NOMO-1 treated with DMSO at 0.1 percent for 48 hours (cell line): ENCODE measurements at regions not wholly inside any gene's neighbourhood (a gene's known extent, or its start where the extent isn't known, plus 50 kb on each side); places are given as distances from the start of the nearest gene placed in this dataset.

ENCODE experiments used
- DNase-seq: peaks from one replicate; lab custom pipeline; 2025; ENCODE audit not compliant: unreplicated experiment; lab: John Stamatoyannopoulos, UW

GRCh38 chr3:106018929-106019550 lies 150.2 kb upstream of the CBLB start:
- DNase-seq, result no peak

GRCh38 chr3:106022913-106023312 lies 154.1 kb upstream of the CBLB start:
- no peak for DNase-seq

- DNase-seq, result no peak
Observed at GRCh38 chr3:106025151-106025722, 156.4 kb upstream of the CBLB start.

GRCh38 chr3:106029954-106030626 lies 161.3 kb upstream of the CBLB start:
- no peak for DNase-seq

GRCh38 chr3:106030627-106030963 lies 161.8 kb upstream of the CBLB start:
- DNase-seq, result no peak

GRCh38 chr3:106032479-106032878 lies 163.7 kb upstream of the CBLB start:
- no peak for DNase-seq

DNA sequence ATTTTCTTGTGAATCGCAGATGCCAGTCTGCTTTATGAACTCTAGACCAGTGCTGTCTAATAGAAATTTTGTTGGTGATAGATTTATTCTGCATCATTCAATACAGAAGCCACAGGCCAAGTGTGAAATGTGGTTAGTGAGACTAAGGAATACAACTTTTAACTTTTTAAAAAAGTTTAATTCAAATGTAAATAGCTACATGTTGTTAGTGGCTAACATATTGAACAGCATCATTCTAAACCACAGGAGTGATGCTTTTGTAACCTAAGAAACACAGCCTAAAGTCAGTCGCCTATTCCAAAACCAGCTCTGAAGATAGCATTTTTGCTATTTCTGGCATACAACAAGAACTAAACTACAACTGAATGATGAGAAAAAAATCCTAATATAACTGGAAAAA lies 164.8 kb upstream of the CBLB start:
- no peak for DNase-seq

DNA sequence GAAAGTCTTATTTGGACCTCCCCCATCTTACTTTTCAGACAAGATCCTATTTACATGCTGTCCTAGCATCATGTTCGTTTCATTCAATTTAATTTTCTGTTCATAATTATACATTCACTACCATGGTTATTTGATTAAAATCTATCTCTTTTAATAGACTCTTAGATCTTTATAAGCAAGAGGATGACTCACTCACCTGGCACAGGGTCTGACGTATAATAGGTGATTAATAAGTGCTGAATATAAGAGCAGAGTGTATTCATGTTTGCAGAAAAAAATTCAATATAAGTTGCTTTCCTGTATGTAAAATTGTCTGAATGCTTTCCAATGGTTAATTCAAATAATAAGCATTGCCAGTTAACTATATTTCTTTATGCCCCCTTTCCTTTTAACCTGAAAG lies 165.5 kb upstream of the CBLB start:
- no peak for DNase-seq

- no peak for DNase-seq
Observed at GRCh38 chr3:106035619-106036018, 166.8 kb upstream of the CBLB start.

DNA sequence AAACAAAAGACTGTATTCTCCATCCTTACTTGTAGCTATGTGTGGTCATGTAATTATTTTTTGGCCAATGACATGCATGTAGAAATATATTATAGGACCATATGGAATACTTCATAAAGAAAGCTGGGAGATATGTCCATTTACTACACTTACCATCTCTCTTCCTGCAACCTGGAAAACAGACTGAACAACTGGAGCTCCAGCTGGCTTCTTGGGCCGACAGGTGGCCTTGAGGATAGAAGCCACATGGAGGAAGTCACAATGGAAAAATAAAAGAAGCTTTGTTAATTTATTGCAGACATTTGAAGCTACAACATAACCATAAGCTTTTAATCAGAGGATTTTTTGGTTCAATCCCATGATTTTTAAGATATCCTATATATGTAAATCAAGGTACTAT lies 167.9 kb upstream of the CBLB start:
- no peak for DNase-seq

DNA sequence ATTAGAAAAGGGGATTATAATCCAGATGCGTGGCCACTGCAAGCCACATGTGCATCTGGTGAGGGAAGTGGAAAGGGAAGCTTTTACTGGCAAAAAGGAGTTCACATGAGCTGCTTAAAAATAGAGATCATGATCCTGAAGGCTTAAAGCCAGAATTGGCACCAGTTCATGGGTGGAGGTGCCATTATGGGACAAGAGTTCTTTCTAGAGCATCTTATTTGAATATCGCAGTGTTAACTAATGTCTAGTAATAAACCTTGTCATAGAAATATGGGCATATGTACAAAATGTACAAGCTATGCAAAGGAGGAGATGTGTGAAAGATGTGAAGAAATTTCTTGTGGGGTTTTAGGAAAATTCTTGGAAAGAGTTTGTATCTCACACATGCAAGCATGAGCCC lies 178.4 kb upstream of the CBLB start:
- DNase-seq, result no peak

DNA sequence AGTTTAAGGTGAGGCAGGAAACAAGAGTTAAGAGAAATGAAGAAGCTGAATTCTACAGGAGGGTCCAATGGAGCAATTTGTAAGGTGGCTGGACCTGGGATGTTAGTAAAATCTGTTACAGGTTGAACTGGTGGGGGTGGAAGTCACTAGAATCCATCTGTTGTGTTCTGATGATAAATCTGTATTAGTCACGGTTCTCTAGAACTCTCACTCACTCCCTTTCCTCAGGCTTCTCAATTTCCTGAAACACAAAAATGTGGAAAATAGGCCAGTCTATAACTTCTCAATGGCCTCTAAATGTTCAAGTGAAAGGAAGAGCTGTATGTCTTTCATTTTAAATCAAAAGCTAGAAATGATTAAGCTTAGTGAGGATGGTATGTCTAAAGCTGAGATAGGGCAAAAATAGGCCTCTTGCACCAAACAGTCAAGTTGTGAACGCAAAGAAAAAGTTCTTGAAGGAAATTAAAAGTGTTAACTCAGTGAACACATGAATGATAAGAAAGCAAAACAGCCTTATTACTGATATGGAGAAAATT lies 180.2 kb upstream of the CBLB start:
- no peak for DNase-seq

DNA sequence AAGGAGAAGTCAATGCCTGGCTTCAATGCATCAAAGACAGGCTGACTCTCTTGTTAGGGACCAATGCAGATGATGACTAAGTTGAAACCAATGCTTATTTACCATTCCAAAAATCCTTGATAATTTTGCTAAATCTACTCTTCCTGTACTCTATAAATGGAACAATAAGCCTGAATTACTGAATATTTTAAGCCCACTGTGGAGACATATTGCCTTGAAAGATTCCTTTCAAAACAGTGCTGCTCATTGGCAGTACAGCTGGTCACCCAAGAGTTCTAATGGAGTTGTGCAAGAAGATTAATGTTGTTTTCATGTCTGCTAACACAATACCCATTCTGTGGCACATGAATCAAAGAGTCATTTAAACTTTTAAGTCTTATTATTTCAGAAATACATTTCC lies 181.0 kb upstream of the CBLB start:
- no peak for DNase-seq

DNA sequence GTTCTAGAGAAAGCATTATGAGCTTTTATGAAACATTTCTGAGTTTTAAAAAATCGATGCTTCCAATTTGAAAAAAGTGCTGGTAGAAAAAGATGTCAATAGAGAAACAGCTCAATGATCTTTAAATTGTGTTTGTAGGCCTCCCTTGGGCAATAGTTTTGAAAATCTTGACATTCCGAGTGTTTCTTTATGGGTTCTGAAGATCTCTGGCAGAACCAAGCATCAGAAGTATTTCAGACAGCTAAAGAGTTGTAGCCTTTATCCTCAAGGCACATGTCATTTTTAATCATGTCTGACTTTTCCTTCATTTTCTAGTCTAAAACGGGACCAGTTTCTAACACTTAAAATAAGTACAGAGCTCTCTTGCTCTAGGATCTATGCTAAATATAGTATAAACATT lies 188.1 kb upstream of the CBLB start:
- DNase-seq, result no peak

- no peak for DNase-seq
Observed at GRCh38 chr3:106058475-106058874, 189.7 kb upstream of the CBLB start.

- DNase-seq, result no peak
Observed at GRCh38 chr3:106059953-106060517, 191.2 kb upstream of the CBLB start.

- DNase-seq, result no peak
Observed at GRCh38 chr3:106063909-106064308, 195.1 kb upstream of the CBLB start.

DNA sequence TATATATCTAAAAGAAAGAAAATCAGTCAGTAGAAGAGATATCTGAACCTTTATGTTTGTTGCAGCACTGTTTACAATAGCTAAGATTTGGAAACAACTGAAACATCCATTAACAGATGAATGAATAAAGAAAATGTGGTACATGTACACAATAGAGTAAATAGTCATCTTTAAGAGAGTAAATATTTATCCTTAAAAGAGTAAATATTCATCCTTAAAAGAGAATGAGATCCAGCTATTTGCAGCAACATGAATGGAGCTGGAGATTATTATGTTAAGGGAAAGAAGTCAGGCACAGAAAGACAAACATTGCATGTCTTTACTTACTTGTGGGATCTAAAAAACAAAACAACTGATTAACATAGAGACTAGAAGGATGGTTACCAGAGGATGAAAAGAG lies 197.0 kb upstream of the CBLB start:
- no peak for DNase-seq

- no peak for DNase-seq
Observed at GRCh38 chr3:106067711-106068110, 198.9 kb upstream of the CBLB start.

DNA sequence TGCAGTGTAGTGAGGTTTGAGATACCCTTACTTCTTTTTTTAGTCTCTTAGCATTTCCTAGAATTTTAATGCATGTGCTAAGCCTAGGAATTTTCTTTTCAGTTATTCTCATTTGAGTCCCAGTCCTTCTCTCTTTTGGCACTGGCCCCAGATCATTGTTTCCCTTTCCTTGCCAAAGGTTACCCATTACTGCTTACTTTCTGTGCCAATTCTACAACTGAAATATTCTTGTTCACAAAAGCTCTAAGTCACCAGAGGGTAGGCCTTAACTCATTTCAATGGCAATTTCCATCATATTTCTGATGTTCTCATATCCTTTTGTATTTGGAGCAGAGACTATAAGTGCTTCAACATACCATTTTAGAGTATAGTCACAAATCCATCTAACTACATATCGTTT lies 199.6 kb upstream of the CBLB start:
- no peak for DNase-seq

DNA sequence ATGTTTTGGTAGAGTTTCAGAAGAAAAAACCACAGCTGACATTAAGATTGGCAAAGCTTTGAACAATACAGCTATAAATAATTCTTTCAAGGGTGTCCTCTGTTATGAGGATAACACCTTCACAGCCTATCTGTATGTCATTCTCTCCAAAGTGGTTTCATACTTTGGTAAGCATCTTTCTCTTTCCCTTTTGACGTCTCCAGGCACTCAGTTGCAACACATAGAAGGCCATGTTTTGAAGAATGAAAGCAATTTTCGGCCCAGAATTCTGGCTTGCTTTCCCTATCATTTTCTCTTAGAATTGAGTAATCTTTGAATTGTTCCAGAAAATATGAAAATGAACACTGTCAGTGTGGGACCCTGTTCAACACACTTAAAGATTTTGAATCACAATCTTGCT lies 200.0 kb upstream of the CBLB start:
- no peak for DNase-seq

GRCh38 chr3:106070187-106070586 lies 201.4 kb upstream of the CBLB start:
- DNase-seq, result no peak
